Suprapubic skin (tissue), 4 donors: ENCODE measurements at regions not wholly inside any gene's neighbourhood (a gene's known extent, or its start where the extent isn't known, plus 50 kb on each side); places are given as distances from the start of the nearest gene placed in this dataset.

Experiments used
- EP300 ChIP-seq: sonication (generic); formaldehyde crosslinking; IDR thresholded peaks from one replicate; pipeline ENCODE4 v1.6.1; 2017; ENCODE audit warnings: antibody characterized with exemption
- POLR2A ChIP-seq, 2 donors: fragments of 450-650 bp; IDR thresholded peaks; one replicate each; pipeline ENCODE4 v1.6.1; 2017; ENCODE audit warnings: antibody characterized with exemption in 2 of 2, mild to moderate bottlenecking in 2 of 2, moderate library complexity in 2 of 2
- POLR2AphosphoS5 ChIP-seq, 3 donors: sonication (generic); formaldehyde crosslinking; IDR thresholded peaks; one replicate each; pipeline ENCODE4 v1.6.1; 2017; ENCODE audit warnings: antibody characterized with exemption in 3 of 3
- TF ChIP-seq, protein P1 (sequence below), 2 donors: fragments of 200-600 bp in 1 of 2; fragments of 450-650 bp in 1 of 2; sonication (generic) in 1 of 2; IDR thresholded peaks; one replicate each; pipeline ENCODE4 v1.5.1; 2016 to 2019; ENCODE audit warnings: antibody characterized with exemption in 2 of 2, mild to moderate bottlenecking in 1 of 2, moderate library complexity in 1 of 2

DNA sequence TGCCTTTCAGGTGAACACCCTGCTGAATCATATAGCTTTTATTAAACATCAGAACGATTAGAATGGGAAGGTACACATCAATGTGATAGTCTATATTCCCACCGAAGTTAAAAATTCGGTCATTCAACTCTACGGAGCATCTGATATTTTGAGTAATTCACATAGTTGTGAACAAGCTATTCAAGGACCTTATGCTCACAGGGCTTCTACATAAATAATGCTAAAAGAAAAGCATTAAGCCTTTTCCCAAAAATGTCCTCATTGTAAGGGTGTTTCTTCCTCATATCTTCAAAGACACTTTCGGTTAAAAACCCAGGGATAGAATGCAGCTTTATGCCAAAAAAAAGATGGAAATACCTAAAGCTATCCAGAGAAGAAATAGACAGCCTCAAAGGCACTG is 79.7 kb upstream of the EDNRA start:
- TF ChIP-seq POLR2A (IDR thresholded peaks at IDR 0.05) (no peak), EP300 (no peak), POLR2AphosphoS5 (IDR thresholded peaks at IDR 0.05) (no peak)
- TF ChIP-seq, protein P1, sequence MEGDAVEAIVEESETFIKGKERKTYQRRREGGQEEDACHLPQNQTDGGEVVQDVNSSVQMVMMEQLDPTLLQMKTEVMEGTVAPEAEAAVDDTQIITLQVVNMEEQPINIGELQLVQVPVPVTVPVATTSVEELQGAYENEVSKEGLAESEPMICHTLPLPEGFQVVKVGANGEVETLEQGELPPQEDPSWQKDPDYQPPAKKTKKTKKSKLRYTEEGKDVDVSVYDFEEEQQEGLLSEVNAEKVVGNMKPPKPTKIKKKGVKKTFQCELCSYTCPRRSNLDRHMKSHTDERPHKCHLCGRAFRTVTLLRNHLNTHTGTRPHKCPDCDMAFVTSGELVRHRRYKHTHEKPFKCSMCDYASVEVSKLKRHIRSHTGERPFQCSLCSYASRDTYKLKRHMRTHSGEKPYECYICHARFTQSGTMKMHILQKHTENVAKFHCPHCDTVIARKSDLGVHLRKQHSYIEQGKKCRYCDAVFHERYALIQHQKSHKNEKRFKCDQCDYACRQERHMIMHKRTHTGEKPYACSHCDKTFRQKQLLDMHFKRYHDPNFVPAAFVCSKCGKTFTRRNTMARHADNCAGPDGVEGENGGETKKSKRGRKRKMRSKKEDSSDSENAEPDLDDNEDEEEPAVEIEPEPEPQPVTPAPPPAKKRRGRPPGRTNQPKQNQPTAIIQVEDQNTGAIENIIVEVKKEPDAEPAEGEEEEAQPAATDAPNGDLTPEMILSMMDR (IDR thresholded peaks at IDR 0.05): no peak
